ENCODE measurements at regions not wholly inside any gene's neighbourhood (a gene's known extent, or its start where the extent isn't known, plus 50 kb on each side); places are given as distances from the start of the nearest gene placed in this dataset.

DNA sequence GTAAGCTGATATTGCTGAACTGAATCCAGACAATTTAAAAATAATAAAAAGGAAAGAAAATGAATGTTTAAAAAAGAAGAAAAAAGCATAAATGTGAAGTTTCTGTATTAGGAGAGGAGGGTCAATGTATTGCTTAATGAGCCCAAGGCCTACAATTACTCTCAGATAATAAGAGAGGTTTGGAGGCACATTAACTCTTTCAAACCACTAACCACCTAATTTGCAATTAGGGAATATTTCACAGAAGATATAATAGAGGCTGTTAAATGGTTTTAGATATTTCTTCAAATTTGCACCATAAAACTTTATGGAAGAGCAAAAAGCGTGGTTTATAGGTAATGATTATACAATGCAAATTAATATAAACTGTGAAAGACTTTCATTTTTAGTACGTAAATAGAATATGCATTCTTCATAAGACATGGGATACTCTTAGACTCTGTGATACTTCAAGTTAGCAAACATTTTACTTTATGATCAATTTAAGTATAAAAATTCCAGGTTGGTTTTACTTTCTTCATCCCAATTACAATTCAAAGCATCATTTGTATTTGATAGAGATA is 364.2 kb upstream of the GALNTL6 start:
- TF ChIP-seq POLR2AphosphoS5 (IDR thresholded peaks at IDR 0.05; ENCODE audit: low read depth), result no peak
- no peak for TF ChIP-seq CTCF (conservative IDR thresholded peaks at IDR 0.05; ENCODE audit: low read depth in 2 of 2)
- TF ChIP-seq REST (IDR thresholded peaks at IDR 0.05; ENCODE audit: unreplicated experiment), result no peak
- TF ChIP-seq NANOG (IDR thresholded peaks at IDR 0.05; ENCODE audit: borderline replicate concordance), result no peak
- no peak for TF ChIP-seq JUNB (IDR thresholded peaks at IDR 0.05; ENCODE audit: unreplicated experiment)
- no peak for TF ChIP-seq EZH2 (IDR thresholded peaks at IDR 0.05; ENCODE audit: low read depth, unreplicated experiment)
- TF ChIP-seq EZH2phosphoT487 (IDR thresholded peaks at IDR 0.05; ENCODE audit: unreplicated experiment), result no peak
- TF ChIP-seq ETS1 (IDR thresholded peaks at IDR 0.05), result no peak

All from GM23338 (cell line).